Vagina (tissue), 2 donors: ENCODE measurements at regions not wholly inside any gene's neighbourhood (a gene's known extent, or its start where the extent isn't known, plus 50 kb on each side); places are given as distances from the start of the nearest gene placed in this dataset.

Experiments
- CTCF ChIP-seq, 3 experiments: fragments of 450-650 bp in 2 of 3; fragments of 200-600 bp in 1 of 3; sonication (generic) in 1 of 3; IDR thresholded peaks; one replicate each; pipeline ENCODE4 v1.5.1; 2017 to 2019; ENCODE audit warnings: antibody characterized with exemption in 3 of 3, mild to moderate bottlenecking in 2 of 3, moderate library complexity in 2 of 3
- POLR2A ChIP-seq, 2 donors: fragments of 450-650 bp; IDR thresholded peaks; one replicate each; pipeline ENCODE4 v1.6.1; 2017; ENCODE audit warnings: antibody characterized with exemption in 2 of 2, mild to moderate bottlenecking in 2 of 2, moderate library complexity in 2 of 2
- POLR2AphosphoS5 ChIP-seq, 2 donors: sonication (generic); formaldehyde crosslinking; IDR thresholded peaks; one replicate each; pipeline ENCODE4 v1.9.0; 2017; ENCODE audit warnings: antibody characterized with exemption in 2 of 2, mild to moderate bottlenecking in 2 of 2, low read depth in 1 of 2; ENCODE audit not compliant: insufficient read depth in 1 of 2

- no peak for TF ChIP-seq CTCF (IDR thresholded peaks at IDR 0.05)
- no peak for TF ChIP-seq POLR2AphosphoS5 (IDR thresholded peaks at IDR 0.05; ENCODE audit: insufficient read depth in 1 of 2, low read depth in 1 of 2)
- TF ChIP-seq POLR2A (IDR thresholded peaks at IDR 0.05), result no peak
These were observed 58.9 kb downstream of the MYEOV start for GRCh38 chr11:69352715-69353319.
